ENCODE measurements at regions not wholly inside any gene's neighbourhood (a gene's known extent, or its start where the extent isn't known, plus 50 kb on each side); places are given as distances from the start of the nearest gene placed in this dataset.

- no TSS peak for BruUV-seq (replicated peaks)
- Mint-ChIP-seq H3K27ac (ENCODE audit: low read depth, unreplicated experiment) (no peak overlapping the region), H3K27me3 (ENCODE audit: insufficient read depth, unreplicated experiment) (peaks cover 61% of the 10 kb centered on the region), H3K4me1 (ENCODE audit: insufficient read depth, unreplicated experiment) (no peaks in the 10 kb centered on the region), H3K9me3 (ENCODE audit: unreplicated experiment) (no peaks in the 10 kb centered on the region), H3K36me3 (ENCODE audit: insufficient read depth, unreplicated experiment) (no peaks in the 10 kb centered on the region), H3K4me3 (ENCODE audit: unreplicated experiment) (no peak overlapping the region)
- ChIA-PET POLR2A (no interaction called here), CTCF (no interaction called here)
- intact Hi-C loops (cut with micrococcal nuclease), result no loop called here
- no peak for TF ChIP-seq CTCF (IDR thresholded peaks at IDR 0.05; ENCODE audit: unreplicated experiment)
- no peak for DNase-seq (ENCODE audit: unreplicated experiment)
Measured at GRCh38 chr12:63457857-63458256, 210.4 kb downstream of the DPY19L2 start.

- intact Hi-C loops (cut with micrococcal nuclease), result no loop called here
- Mint-ChIP-seq H3K27ac (ENCODE audit: low read depth, unreplicated experiment) (no peak overlapping the region), H3K27me3 (ENCODE audit: insufficient read depth, unreplicated experiment) (peaks cover 60% of the 10 kb centered on the region), H3K4me1 (ENCODE audit: insufficient read depth, unreplicated experiment) (no peaks in the 10 kb centered on the region), H3K9me3 (ENCODE audit: unreplicated experiment) (no peaks in the 10 kb centered on the region), H3K36me3 (ENCODE audit: insufficient read depth, unreplicated experiment) (no peaks in the 10 kb centered on the region), H3K4me3 (ENCODE audit: unreplicated experiment) (no peak overlapping the region)
- no TSS peak for BruUV-seq (replicated peaks)
- ChIA-PET POLR2A (no interaction called here), CTCF (no interaction called here)
- TF ChIP-seq CTCF (IDR thresholded peaks at IDR 0.05; ENCODE audit: unreplicated experiment), result no peak
- DNase-seq (ENCODE audit: unreplicated experiment), result no peak
Measured at GRCh38 chr12:63457428-63457827, 210.9 kb downstream of the DPY19L2 start.

GRCh38 chr12:63450816-63451215, 217.5 kb downstream of the DPY19L2 start:
- Mint-ChIP-seq H3K27me3 (ENCODE audit: insufficient read depth, unreplicated experiment) (peaks cover 36% of the 10 kb centered on the region), H3K4me1 (ENCODE audit: insufficient read depth, unreplicated experiment) (no peaks in the 10 kb centered on the region), H3K4me3 (ENCODE audit: unreplicated experiment) (no peak overlapping the region), H3K36me3 (ENCODE audit: insufficient read depth, unreplicated experiment) (no peaks in the 10 kb centered on the region), H3K9me3 (ENCODE audit: unreplicated experiment) (no peaks in the 10 kb centered on the region), H3K27ac (ENCODE audit: low read depth, unreplicated experiment) (no peak overlapping the region)
- intact Hi-C loops (cut with micrococcal nuclease), result loop anchor here (5.0 kb wide), 1 partner anchor 299 kb away; the partner anchor contains the start of gene AVPR1A
- CTCF ChIA-PET, result interaction anchor here (0.7 kb wide), 1 partner anchor 40 kb away, joined by 3 read pairs; no protein-coding TSS in a partner anchor
- POLR2A ChIA-PET, result no interaction called here
- BruUV-seq (replicated peaks), result no TSS peak
- no peak for TF ChIP-seq CTCF (IDR thresholded peaks at IDR 0.05; ENCODE audit: unreplicated experiment)
- no peak for DNase-seq (ENCODE audit: unreplicated experiment)

- POLR2A ChIA-PET, result no interaction called here
- DNase-seq (ENCODE audit: unreplicated experiment), result no peak
- Mint-ChIP-seq H3K4me3 (ENCODE audit: unreplicated experiment) (no peak overlapping the region), H3K4me1 (ENCODE audit: insufficient read depth, unreplicated experiment) (no peaks in the 10 kb centered on the region), H3K27me3 (ENCODE audit: insufficient read depth, unreplicated experiment) (peaks cover 40% of the 10 kb centered on the region), H3K27ac (ENCODE audit: low read depth, unreplicated experiment) (no peak overlapping the region), H3K36me3 (ENCODE audit: insufficient read depth, unreplicated experiment) (no peaks in the 10 kb centered on the region), H3K9me3 (ENCODE audit: unreplicated experiment) (no peaks in the 10 kb centered on the region)
- no TSS peak for BruUV-seq (replicated peaks)
- CTCF ChIA-PET, result interaction anchor here (0.7 kb wide), 1 partner anchor 39 kb away, joined by 3 read pairs; no protein-coding TSS in a partner anchor
- intact Hi-C loops (cut with micrococcal nuclease), result loop anchor here (5.0 kb wide), 1 partner anchor 298 kb away; the partner anchor contains the start of gene AVPR1A
- no peak for TF ChIP-seq CTCF (IDR thresholded peaks at IDR 0.05; ENCODE audit: unreplicated experiment)
Measured at GRCh38 chr12:63450334-63450733, 218.0 kb downstream of the DPY19L2 start.

Measured in MCF 10A (cell line).